Large intestine (tissue), 3 donors: ENCODE measurements at regions not wholly inside any gene's neighbourhood (a gene's known extent, or its start where the extent isn't known, plus 50 kb on each side); places are given as distances from the start of the nearest gene placed in this dataset.

Experiments used
- DNase-seq, 2 donors: peaks; one replicate each; pipeline versions ENCODE4 v3.0.0 to v3.0.0-alpha.2; 2013
- H3K27ac ChIP-seq: one replicate; pipeline ENCODE4 v1.5.1; 2013; ENCODE audit warnings: low read length
- H3K27me3 ChIP-seq: 2 replicates; pipeline ENCODE4 v1.6.1; 2013; ENCODE audit warnings: low read length; ENCODE audit not compliant: control insufficient read depth, insufficient read depth
- H3K36me3 ChIP-seq: 2 replicates; pipeline ENCODE4 v1.6.1; 2013; ENCODE audit warnings: low read length; ENCODE audit not compliant: control insufficient read depth, insufficient read depth
- H3K4me1 ChIP-seq: one replicate; pipeline ENCODE4 v1.6.1; 2013; ENCODE audit warnings: low read length; ENCODE audit not compliant: control insufficient read depth, insufficient read depth
- H3K4me3 ChIP-seq: one replicate; pipeline ENCODE4 v1.5.1; 2013; ENCODE audit warnings: low read length
- H3K9me3 ChIP-seq: one replicate; pipeline ENCODE4 v1.6.1; 2013; ENCODE audit warnings: mild to moderate bottlenecking, low read depth, low read length, moderate library complexity; ENCODE audit not compliant: control insufficient read depth
- WGBS: methylation state at CpG from one replicate; pipeline ENCODE4 v1.1.5; 2013; ENCODE audit warnings: low lambda C conversion rate; ENCODE audit not compliant: insufficient coverage; 5-methylcytosine and 5-hydroxymethylcytosine counted together

- Histone ChIP-seq H3K36me3 (no peaks in the 10 kb centered on the region), H3K27me3 (peaks cover 12% of the 10 kb centered on the region), H3K27ac (no peak overlapping the region), H3K4me3 (no peak overlapping the region), H3K9me3 (no peaks in the 10 kb centered on the region), H3K4me1 (no peaks in the 10 kb centered on the region)
- DNase-seq = no peak
- WGBS = no CpG with 5 or more reads among the region's 6 CpGs
Observed at GRCh38 chr1:115925467-115925866, 50.8 kb upstream of the SLC22A15 start.
